DMS 273 treated with DMSO at 0.1 percent for 48 hours (cell line): ENCODE measurements at regions not wholly inside any gene's neighbourhood (a gene's known extent, or its start where the extent isn't known, plus 50 kb on each side); places are given as distances from the start of the nearest gene placed in this dataset.

Experiments used
- DNase-seq: peaks from one replicate; lab custom pipeline; 2025; lab: John Stamatoyannopoulos, UW

DNA sequence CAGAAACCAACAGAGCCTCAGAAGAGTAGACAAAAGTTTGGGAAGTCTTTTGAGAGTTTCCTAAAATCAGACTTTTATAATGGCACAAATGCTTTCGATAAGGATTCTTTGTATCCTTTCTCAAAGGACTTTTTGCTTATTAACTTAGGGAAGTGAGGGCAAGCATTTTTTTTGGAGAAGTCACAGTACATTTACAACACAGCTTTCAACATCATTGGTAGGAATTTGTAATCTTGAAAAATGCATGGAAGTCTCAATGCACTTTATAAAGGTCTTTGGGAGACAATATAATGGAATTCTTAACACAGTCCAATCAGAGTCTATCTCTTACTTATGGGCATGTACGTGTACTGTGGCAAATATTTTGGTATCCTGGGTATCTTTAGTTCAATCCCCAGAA lies 325.8 kb upstream of the NR5A2 start:
- no peak for DNase-seq

DNA sequence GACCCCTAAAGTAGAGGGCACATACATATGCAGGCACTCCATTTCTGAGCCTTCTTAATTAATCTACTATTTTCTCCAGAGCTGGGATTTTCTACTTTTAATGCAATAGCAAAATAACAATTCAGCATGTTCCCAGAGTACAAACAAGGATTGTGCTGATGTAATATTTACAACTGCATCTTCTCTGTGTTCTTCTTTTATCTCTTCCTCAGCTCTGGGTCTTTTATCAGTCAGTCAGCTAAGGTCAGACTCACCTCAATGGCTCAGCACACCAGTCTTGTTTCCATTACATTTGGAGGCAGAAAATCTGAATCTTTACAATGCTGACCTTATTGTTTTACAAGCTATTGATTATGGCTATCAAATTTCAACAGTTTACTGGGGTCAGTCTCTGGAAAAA lies 323.3 kb upstream of the NR5A2 start:
- no peak for DNase-seq

GRCh38 chr1:199705825-199706224 lies 321.7 kb upstream of the NR5A2 start:
- no peak for DNase-seq

GRCh38 chr1:199706826-199707606 lies 320.5 kb upstream of the NR5A2 start:
- DNase-seq, result no peak

- DNase-seq, result no peak
Observed at GRCh38 chr1:199710974-199711373, 316.5 kb upstream of the NR5A2 start.

DNA sequence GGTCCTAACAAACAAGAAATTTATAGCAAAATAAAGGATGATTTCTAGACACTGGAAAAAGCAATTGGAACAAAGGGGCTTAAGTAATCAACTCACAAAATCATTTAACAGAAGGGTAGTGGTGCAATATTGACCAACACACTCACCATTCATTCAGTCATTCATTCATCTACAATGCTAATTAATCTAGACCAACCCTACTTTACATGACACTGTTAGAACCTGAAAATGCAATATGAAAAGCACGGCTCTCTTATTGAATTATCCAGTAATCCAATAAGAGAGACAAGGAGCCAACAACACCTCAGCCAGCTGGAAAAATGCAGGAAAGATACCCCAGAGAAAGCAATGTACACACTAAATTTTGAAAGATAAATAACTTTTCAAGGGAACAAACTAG lies 310.8 kb upstream of the NR5A2 start:
- no peak for DNase-seq

DNA sequence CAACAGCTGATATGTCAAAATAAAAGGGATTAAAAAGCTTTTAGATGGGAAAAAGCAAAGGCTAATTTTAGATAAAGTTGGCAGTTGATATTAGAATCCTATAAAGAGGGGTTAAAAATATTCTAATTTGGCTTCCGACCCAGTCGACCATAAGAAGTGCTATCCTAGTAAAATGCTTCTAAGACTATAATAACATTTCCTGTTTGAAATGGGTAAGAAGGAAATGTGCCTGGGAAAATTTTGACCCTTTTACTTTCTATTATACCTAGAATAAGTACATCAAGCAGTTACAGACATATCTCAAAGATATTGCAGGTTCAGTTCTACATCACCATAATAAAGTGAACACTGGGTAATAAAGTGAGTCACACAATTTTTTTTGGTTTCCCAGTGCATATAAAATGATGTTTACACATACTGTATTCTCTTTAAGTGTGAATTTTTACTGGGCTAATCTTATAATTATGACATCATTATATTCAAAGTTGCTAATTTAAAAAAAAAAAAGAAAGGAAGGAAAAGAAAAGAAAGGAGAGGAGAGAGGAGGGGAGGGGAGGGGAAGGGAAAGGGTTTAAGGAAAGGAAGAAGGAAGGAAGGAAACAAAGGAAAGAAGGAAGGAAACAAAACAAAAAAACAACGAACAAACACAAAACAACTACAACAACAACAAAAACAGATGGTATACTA lies 308.2 kb upstream of the NR5A2 start:
- no peak for DNase-seq

DNA sequence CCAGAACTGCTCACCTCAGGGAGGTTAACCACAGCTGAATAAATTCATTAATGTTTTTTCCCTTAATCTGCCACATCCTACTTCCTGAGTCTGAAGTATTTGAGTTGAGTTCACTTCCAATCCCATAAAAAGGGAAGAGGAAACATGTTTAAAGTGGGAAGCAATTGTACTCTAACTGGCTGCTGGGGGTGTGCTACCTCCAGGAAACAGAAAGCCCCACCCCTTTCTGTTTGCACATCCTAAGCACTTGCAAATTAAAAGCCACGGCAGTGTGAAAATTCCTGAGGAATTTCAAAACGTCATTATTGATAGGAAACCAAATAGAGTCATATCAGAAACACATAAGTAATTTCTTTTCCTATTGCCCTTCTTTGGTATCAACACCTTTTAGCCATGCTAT lies 307.0 kb upstream of the NR5A2 start:
- no peak for DNase-seq

GRCh38 chr1:199721001-199721400 lies 306.5 kb upstream of the NR5A2 start:
- no peak for DNase-seq

GRCh38 chr1:199723250-199723956 lies 304.1 kb upstream of the NR5A2 start:
- no peak for DNase-seq

GRCh38 chr1:199724049-199724448 lies 303.5 kb upstream of the NR5A2 start:
- no peak for DNase-seq

DNA sequence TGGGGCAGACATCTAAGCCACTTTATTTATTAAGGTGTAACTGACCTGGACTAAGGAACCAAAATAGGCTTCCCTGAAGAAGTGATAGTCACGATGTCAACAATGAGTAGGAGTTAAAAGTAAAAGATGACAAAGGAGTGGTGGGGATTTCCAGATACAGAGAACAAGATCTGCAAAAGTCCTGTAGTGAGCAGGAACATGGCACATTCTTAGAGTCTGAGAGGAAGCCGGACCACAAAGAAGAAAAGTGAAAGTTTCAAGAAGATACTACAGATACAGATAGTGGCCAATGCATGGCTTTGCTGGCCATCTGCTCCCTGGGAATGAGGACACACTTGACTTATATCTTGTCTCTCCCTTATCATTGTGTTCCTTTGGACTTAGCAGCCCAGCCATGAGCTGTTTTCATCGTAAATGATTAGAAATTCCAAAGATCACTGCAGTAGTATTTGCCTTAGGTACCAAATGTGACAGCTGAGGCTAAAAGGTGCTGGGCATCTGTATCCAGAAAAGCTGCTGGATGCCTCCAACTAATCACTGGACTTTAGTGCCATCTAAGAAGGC lies 302.4 kb upstream of the NR5A2 start:
- no peak for DNase-seq

DNA sequence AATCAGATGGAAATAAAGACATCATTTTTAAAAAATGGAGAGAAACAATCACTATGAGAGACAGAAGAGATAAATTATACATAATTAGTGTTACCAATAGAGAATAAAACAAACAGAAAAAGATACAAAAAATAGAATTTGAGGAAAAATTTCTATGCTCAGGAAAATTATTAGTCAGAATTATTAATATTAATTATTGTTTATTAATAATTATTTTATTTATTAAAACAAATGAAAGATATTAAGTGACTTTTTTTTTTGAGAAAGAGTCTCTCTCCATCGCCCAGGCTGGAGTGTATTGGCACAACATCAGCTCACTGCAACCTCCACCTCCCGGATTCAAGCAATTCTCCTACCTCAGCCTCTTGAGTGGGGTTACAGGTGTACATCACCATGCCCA lies 299.8 kb upstream of the NR5A2 start:
- DNase-seq, result no peak

DNA sequence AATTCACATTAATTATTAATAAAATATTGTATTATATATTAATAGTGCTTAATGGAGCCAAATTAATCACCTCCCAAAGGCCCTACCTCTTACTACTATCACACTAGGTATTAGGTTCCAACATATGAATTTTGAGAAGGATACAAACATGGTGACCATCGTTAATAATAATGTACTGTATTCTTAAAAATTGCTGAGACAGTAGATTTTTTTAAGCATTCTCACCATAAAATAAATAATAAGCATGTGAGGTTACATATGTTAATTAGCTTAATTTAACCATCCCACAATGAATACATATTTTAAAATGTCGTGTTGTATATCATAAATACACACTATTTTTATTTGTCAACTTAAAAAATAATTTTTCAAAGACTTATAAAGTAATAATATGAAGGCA lies 299.2 kb upstream of the NR5A2 start:
- DNase-seq, result no peak

GRCh38 chr1:199733125-199733524 lies 294.4 kb upstream of the NR5A2 start:
- DNase-seq, result no peak

- no peak for DNase-seq
Observed at GRCh38 chr1:199734186-199734585, 293.3 kb upstream of the NR5A2 start.

GRCh38 chr1:199735660-199736059 lies 291.9 kb upstream of the NR5A2 start:
- no peak for DNase-seq

GRCh38 chr1:199736646-199737045 lies 290.9 kb upstream of the NR5A2 start:
- no peak for DNase-seq

- DNase-seq, result no peak
Observed at GRCh38 chr1:199741586-199741985, 285.9 kb upstream of the NR5A2 start.

DNA sequence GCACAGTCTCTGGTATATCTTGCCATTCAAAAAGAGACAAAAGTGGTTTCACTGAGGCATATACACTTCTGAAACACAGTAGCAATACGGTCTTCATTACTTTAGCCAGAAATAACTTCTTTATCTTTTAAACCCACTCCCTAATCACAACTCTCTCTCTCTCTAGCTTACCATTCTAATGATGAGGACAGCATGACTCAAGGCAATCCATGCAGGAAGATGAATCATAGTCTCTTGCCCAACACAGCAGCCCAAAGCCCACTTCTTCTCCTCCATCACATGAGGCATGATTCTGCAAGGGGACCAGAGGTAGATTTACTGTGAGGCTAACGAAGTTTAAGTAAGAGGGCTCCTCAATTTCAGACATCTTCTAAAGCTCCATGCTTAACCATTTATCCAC lies 285.0 kb upstream of the NR5A2 start:
- no peak for DNase-seq

DNA sequence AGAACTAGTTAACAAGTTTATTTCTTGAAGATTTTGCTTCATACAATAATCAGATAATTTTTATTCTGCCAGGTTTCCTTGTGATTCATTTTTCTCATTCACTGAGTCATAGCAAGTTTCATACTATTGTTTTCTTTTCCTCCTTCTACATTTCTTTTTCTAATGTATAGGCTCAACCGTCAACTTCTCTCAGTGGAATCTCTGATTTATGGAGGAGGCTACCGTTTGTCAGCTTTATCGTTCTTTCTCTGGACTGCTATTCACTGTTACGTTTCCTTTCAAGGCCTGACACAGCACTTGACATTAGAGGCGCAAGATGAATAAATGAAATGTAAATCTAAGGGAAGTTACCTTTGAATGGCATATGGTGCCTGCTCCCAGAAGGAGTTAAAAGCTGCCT lies 284.3 kb upstream of the NR5A2 start:
- DNase-seq, result no peak

- DNase-seq, result no peak
Observed at GRCh38 chr1:199746666-199747384, 280.7 kb upstream of the NR5A2 start.
